ENCODE measurements at regions not wholly inside any gene's neighbourhood (a gene's known extent, or its start where the extent isn't known, plus 50 kb on each side); places are given as distances from the start of the nearest gene placed in this dataset.

GRCh38 chr5:72604111-72604797 is 97.0 kb upstream of the ZNF366 start:
- TF ChIP-seq CTCF (IDR thresholded peaks at IDR 0.05) (no peak), POLR2A (IDR thresholded peaks at IDR 0.05) (no peak)
